ENCODE measurements at regions not wholly inside any gene's neighbourhood (a gene's known extent, or its start where the extent isn't known, plus 50 kb on each side); places are given as distances from the start of the nearest gene placed in this dataset.

- Histone ChIP-seq H3K27ac (no peak overlapping the region), H3K9me3 (ENCODE audit: insufficient read depth, low read depth) (no peaks in the 10 kb centered on the region; the same call in 1 of the 2 replicates), H2AFZ (no peak overlapping the region), H3F3A (ENCODE audit: insufficient read depth, low read depth) (no peaks in the 10 kb centered on the region), H3K4me2 (no peak overlapping the region), H3K4me3 (no peak overlapping the region), H3K79me2 (ENCODE audit: low read depth) (no peaks in the 10 kb centered on the region), H3K27me3 (ENCODE audit: insufficient read depth, low read depth) (no peaks in the 10 kb centered on the region), H3K4me1 (replicated peaks; ENCODE audit: insufficient read depth) (no peaks in the 10 kb centered on the region), H4K20me1 (ENCODE audit: insufficient read depth) (no peaks in the 10 kb centered on the region), H3K36me3 (ENCODE audit: low read depth) (no peaks in the 10 kb centered on the region), H3K9me2 (ENCODE audit: insufficient read depth) (no peaks in the 10 kb centered on the region)
- CTCF ChIA-PET, result no interaction called here
- no TSS peak for BruUV-seq (replicated peaks)
- TF ChIP-seq EZH2 (IDR thresholded peaks at IDR 0.05; ENCODE audit: low read depth) (no peak), CTCF (conservative IDR thresholded peaks at IDR 0.05) (no peak)
- DNase-seq, result no peak
- intact Hi-C loops (cut with micrococcal nuclease; ENCODE audit: unreplicated experiment), result no loop called here
- POLR2A ChIA-PET (ENCODE audit: unreplicated experiment), result no interaction called here
These were observed 175.6 kb upstream of the FANCL start for GRCh38 chr2:58416696-58417095.

GRCh38 chr2:58414506-58414905 is 173.4 kb upstream of the FANCL start:
- intact Hi-C loops (cut with micrococcal nuclease; ENCODE audit: unreplicated experiment), result no loop called here
- Histone ChIP-seq H3K9me3 (ENCODE audit: insufficient read depth, low read depth) (no peaks in the 10 kb centered on the region; the same call in 1 of the 2 replicates), H3K36me3 (ENCODE audit: low read depth) (no peaks in the 10 kb centered on the region), H2AFZ (no peak overlapping the region), H3K27ac (no peak overlapping the region), H3K27me3 (ENCODE audit: insufficient read depth, low read depth) (no peaks in the 10 kb centered on the region), H3F3A (ENCODE audit: insufficient read depth, low read depth) (no peaks in the 10 kb centered on the region), H3K79me2 (ENCODE audit: low read depth) (no peaks in the 10 kb centered on the region), H3K9me2 (ENCODE audit: insufficient read depth) (no peaks in the 10 kb centered on the region), H4K20me1 (ENCODE audit: insufficient read depth) (no peaks in the 10 kb centered on the region), H3K4me2 (no peak overlapping the region), H3K4me1 (replicated peaks; ENCODE audit: insufficient read depth) (no peaks in the 10 kb centered on the region), H3K4me3 (no peak overlapping the region)
- ChIA-PET CTCF (no interaction called here), POLR2A (ENCODE audit: unreplicated experiment) (no interaction called here)
- DNase-seq, result no peak
- no peak for TF ChIP-seq CTCF (conservative IDR thresholded peaks at IDR 0.05)
- TF ChIP-seq EZH2 (IDR thresholded peaks at IDR 0.05; ENCODE audit: low read depth), result no peak
- BruUV-seq (replicated peaks), result no TSS peak

GRCh38 chr2:58410549-58410948 is 169.4 kb upstream of the FANCL start:
- Histone ChIP-seq H3K27ac (no peak overlapping the region), H3K9me3 (ENCODE audit: insufficient read depth, low read depth) (no peaks in the 10 kb centered on the region), H3K36me3 (ENCODE audit: low read depth) (no peaks in the 10 kb centered on the region), H2AFZ (no peak overlapping the region), H3K27me3 (ENCODE audit: insufficient read depth, low read depth) (no peaks in the 10 kb centered on the region), H3K4me1 (replicated peaks; ENCODE audit: insufficient read depth) (no peaks in the 10 kb centered on the region), H3K79me2 (ENCODE audit: low read depth) (no peaks in the 10 kb centered on the region), H3K4me3 (no peak overlapping the region), H3F3A (ENCODE audit: insufficient read depth, low read depth) (no peaks in the 10 kb centered on the region), H4K20me1 (ENCODE audit: insufficient read depth) (no peaks in the 10 kb centered on the region), H3K9me2 (ENCODE audit: insufficient read depth) (no peaks in the 10 kb centered on the region), H3K4me2 (no peak overlapping the region)
- no TSS peak for BruUV-seq (replicated peaks)
- DNase-seq, result no peak
- POLR2A ChIA-PET (ENCODE audit: unreplicated experiment), result no interaction called here
- TF ChIP-seq EZH2 (IDR thresholded peaks at IDR 0.05; ENCODE audit: low read depth) (no peak), CTCF (conservative IDR thresholded peaks at IDR 0.05) (no peak)
- CTCF ChIA-PET, result no interaction called here
- intact Hi-C loops (cut with micrococcal nuclease; ENCODE audit: unreplicated experiment), result no loop called here

Data from PC-9 (cell line).